T1000 (cell line): ENCODE measurements at regions not wholly inside any gene's neighbourhood (a gene's known extent, or its start where the extent isn't known, plus 50 kb on each side); places are given as distances from the start of the nearest gene placed in this dataset.

Experiments used
- DNase-seq: peaks from one replicate; lab custom pipeline; 2025; ENCODE audit warnings: mixed read lengths; lab: John Stamatoyannopoulos, UW

DNA sequence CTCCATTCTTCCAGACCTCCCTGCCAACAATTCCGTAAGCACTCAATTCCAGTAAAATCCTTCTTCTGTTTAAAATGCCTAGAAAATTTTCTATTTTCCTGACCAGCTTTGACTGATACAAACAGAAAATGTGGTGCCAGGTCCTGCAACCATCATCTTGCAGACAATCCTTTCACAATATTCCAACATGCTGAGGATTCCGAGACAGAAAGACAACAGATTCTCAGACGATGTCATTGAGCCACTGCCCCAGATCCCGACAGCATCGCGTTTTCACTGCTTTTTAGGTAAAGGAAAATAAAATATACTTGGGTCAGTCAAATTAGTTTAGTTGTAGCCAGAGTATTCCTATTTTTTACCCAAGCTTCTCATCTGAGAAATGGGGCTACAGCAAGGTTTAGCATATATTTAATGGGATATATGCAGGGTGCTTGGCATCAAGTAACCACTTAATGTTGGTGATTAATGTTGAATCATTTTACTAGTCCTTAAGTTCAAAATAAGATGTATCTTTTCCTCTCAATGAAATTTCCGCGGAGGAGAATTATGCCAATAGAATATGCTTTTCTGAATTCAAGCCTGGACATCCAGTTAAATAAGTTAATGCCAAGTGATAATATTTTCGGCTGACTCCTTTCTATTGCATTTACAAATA lies 866.6 kb downstream of the SLC4A3 start:
- DNase-seq, result no peak

DNA sequence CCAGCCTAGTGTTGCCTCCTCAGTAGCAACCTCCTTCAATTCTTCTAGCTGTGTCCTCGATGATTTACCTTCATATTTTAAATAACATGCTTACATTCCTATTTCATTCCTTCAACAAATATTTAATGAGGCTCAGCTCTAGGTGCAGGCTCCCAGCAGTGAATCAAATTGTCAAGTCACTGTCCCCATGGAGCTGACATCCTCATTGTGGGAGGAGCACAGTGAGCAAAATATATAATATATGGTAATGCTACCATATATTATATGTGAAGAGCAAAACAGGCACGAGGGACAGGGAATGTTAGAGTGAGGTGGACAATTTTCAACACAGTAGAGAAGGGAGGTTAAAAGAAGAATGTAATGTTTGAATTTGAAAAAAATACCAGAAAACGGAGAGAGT lies 869.1 kb downstream of the SLC4A3 start:
- no peak for DNase-seq

DNA sequence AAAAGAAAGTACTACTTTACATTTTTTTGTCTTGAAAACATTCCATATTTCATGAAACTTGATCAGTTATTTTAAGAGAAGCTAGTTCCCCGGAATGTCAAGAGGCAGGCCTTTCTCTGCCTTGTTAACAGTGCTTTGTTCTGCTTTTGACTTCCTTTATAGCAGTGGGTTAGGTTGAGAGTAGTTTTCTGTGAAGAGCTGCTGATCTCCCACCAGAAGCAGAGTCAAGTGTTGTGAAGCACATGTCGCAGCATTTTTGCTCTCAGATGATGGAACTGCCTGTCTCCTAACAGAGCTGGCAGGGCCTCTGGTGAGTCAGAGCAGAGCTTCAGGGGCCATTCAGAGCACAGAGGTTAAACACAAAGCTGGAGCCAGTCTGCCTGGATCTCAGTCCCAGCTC lies 871.8 kb downstream of the SLC4A3 start:
- no peak for DNase-seq

DNA sequence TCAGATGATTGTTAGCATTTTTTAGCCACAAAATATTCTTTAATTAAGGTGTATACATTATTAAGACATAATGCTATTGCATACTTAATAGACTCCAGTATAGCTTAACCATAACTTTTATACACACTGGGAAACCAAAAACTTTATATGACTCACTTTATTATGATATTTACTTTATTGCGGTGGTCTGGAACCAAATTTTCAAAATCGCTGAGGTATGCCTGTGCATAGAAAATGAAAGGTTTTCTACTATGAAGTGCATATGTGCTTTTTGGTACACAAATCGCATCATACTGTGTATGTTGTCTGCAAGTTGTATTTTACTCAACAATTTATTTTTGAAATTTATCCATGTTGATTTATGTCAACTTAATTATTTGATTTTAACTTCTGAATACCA lies 875.1 kb downstream of the SLC4A3 start:
- no peak for DNase-seq

DNA sequence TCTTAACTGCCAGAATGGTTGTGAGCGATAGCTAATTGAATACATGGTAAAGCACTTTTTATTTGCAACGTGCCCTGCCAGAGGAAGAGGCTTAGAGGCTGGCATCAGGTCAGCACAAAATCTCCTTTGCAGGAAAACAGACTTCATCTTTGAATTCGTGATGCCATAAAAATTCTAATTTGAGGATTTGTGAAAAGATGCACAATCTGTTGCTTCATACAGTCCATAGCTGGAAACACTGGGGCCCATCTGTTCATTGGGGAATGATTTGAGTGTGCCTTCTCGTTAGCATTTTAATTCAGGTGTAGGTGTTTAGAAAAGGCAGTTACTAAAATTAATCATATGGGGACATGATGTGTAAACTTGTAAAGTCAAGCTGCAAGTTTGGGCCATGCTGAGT lies 876.0 kb downstream of the SLC4A3 start:
- DNase-seq, result no peak

DNA sequence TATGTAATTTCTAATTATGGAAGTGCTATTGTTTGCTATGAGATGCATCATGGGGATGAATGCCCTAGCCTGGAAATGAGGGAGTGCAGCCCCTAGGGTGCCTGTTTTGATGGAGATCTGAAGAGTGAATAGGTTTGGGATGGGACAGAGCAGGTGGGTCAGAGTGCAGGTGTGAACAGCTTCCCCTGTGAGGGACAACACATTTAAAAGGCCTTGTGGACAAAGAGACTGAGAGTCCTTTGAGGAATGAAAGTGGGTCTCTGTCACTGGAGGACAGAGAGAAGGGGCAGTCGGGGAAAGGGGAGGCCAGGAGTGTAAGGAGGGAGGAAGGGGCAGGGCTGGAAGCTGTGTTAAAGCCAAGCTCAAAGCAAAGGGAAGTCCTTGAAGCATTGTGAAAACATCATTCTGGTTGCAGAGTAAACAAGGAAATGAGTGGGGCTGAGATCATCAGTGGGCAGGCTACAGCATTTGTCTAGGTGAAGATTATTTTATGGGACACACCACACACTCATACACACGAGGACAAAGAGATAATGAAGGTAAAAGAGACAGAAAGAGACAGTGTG lies 877.6 kb downstream of the SLC4A3 start:
- DNase-seq, result no peak

DNA sequence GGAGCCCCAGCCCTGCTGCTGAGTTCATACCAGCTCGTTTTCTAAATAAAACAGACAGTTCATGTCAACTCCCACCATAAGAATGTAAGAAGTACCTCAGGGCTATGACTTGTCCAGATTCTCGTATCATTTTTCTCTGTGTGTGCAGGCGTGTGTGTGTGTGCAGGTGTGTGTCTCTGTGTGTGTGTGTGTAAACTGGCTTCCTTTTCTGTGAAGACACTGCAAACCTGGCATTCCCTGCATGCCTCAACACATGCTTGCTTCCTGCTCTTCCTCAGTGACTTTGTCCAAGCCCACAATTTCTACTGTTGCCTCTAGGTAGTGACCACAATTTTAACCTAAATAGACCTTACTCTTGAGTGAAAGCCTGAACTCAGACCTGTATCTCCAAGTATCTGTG lies 879.0 kb downstream of the SLC4A3 start:
- no peak for DNase-seq

DNA sequence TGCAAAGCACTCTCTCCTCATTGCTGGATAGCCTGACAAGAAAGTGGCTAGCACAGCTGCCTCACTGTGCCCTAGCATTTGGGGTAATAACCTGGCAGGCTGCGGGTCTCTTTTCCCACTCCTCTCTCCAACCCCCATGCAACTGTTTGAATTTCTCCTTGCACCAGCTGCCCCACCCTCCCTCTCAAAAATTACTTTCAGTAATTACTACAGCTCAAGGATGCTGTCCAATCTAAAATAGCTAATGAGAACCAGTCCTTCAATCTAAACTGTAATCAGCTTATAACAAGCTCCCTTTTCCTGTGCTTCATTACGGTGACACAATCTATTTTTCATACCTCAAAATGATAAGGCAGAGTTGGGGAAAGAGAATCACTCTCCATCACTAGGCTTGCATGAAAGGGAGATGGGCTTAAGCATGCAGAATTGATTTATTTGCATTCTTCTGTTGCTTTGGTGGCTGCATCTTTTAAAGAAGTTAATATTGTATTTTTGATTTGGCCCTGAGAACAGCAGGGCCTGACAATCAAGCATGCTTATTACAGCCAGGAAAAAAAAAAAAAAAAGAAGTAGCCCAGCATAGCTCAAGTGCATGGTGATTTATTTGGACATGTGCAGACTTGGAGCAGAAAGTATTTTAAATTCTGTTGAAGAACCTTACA lies 881.8 kb downstream of the SLC4A3 start:
- no peak for DNase-seq

DNA sequence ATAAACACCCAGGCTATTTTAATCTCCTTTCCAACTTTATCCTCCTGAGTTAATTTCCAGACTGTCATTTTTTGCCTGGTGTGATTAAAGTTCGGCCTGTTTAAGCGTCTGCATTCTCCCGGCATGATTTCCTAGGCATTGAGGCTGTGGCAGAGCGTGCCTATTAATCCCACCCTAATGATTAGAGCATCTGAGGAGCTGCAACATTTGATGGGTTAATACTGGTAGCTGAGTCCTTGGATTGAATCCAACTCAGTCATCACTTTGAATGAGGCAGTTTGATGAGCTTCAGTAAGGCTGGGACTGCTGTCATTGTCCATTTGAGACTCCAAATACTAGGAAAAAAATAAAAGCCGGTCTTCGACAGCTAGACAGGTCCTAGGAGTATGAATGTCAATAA lies 882.5 kb downstream of the SLC4A3 start:
- DNase-seq, result no peak

DNA sequence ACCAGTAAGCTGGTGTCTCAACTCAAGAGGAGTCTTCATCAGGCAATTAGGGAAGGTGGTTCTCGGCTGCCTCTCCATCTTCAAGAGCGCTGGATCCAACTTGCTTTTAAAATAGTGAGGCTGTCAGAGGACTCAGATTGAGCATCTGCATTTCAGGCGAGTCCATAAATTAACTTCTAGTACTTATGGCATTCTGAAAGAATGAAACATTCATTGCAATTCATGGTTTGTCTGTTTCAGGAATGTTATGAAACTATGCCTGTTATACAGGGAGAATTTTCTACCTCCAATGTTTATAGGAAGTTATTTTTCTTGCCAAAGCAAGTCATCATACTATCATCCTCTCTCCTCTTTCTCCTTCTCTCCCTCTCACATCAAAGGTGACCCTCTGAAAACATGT lies 883.2 kb downstream of the SLC4A3 start:
- no peak for DNase-seq

DNA sequence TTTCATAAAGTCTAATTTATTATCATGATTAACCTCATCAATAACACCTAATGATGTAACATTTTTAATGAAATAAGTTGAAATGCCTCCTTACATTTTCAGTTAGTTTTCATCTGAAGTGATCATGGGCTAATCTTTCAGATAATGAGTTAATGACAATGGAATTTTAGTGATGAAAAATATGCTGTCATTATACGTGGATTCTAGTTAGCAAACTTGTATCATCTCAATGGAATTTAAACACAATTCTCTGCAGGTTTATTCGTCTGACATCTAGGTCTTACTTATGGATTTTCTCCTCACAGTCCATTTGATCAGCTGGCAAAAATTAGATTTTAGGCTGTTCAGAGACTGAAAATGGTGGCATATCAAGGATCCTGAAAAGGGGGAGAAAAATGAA lies 885.0 kb downstream of the SLC4A3 start:
- no peak for DNase-seq

DNA sequence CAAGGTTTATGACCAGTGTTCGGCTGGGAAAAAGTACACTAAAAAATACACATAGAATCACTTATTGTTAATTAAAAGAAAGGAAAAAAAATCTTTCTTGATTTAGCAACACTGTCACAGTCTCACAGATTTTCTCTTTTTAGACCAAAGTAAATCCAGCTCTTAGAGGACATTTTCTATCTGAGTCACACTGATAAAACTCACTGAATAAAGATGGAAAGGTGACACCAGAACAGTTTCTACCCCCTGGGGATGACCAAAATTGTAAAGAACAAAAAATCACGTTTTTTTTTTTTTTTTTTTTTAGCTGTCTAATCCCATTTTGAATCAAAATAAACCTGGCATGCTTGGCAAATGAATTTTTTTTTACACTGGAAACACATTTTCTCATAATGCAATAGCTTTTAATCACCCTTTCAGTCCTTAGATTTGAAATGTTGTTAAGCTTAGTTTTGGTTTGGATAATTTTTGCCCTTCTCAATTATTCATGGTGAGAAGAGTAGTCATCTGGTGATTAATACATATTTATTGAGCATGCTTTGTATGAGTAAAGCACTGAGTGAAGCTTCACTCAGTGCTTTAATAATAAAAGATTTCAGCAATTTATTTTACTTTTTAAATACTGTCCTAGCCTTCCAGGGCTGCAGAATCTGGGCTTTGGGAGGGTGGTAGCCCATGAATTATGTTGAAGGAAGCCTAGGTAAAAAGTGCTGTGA lies 886.3 kb downstream of the SLC4A3 start:
- no peak for DNase-seq

DNA sequence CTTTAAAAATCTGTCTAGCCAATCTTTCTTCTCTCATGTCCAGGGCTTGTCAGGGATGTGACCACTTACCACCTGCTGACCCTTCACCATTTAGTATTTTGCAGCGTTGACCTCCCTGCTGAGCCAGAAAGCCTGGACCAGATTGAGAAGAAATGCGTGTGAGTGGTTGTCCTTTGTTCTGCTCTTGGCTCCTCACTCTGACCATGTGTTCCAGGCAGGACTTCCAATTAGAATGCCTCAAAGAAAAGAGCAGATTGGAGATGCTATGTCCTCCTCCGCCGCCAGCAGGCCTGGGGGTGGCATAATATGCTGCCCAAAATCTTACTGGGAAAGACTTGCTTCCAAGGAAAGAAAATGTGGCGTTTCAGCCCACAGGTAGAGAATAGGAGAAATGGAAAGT lies 894.1 kb downstream of the SLC4A3 start:
- DNase-seq, result no peak

DNA sequence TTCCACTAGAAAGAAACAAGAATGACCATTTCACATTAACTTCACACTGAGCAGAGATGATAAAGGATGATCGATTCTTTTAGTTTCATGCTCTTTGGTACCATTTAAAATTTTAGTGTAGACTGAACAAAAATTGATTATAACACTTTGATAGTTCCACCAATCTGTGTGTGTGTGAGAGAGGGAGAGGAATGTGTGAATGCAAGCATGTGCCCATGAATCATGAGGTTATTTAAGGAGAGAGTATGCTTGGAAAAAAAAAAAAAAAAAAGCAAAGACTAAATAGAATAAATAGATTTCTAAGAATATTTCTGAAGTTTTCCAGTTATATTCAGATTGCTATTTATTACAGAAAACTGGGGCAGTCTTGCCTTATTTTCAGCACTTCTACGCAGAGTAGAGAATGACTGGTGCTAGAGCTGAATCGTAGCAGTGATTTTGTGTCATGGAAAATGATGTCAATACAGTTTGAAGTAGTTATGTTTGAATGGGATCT lies 900.8 kb downstream of the SLC4A3 start:
- no peak for DNase-seq

DNA sequence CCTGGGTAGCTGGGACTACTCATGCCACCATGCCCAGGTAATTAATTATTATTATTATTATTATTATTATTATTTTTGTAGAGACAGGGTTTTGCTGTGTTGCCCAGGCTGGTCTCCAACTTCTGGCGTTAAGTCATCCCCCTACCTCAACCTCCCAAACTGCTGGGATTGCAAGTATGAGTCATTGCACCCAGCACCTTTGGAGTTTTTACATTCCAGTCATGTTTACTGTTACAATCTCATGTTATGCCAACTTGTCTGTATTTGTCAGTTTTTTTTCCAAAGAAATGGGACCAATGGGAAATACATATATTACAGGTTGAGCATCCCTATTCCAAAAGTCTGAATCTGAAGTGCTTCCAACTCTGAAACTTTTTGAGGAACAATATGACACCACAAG lies 903.8 kb downstream of the SLC4A3 start:
- no peak for DNase-seq

DNA sequence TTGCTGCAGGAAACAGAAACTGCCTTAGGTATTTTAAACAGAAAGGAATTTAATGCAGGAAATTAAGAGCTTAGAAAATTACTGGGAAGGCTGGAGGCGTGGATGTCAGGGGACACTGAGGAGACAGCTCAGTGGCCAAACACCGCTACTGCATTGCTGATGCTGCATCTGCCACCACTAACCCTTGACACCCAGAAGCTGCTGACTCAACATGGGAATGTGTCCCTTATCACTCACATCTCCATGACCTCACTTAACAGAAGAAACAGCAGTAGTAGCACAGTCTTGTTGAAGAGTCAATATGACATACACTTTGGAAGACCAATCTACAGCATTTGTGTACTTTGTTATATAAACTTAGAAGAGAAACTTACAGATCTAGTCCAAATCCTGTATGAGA lies 906.1 kb downstream of the SLC4A3 start:
- DNase-seq, result peak; percentile 55

DNA sequence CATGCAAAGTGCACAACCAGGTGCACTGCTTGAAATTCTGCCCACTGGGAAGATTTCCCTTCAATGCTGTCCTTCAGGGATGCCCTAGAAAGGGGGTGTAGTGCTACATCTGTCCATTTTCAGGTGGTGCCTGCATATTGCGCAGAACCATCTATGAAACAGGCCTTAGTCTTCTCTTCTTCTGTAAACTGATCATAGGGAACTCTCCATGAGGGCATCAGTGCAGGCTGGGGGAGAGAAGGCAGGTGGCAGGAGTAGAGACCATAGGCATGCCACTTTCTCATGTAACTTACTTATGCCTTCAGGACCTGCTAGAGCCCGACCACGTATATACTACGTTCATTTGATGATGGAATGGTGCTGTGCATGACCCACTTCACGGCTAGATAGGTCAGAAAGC lies 912.1 kb downstream of the SLC4A3 start:
- DNase-seq, result no peak

DNA sequence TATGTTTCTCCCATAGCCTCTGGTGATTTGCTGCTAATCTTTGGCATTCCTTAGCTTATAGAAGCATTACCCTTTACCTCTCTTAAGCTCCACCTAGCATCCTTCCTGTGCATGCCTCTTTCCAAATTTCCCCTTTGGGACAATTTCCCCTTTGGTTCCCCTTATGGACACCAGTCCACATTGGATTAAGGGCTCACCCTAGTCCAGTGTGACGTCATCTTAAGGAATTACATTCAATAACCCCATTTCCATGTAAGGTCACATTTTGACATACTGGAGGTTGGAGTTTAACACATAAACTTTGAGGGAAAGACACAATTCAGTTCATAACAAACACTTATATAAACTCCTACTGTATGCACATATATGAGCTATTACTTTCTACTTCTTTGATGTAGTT lies 916.6 kb downstream of the SLC4A3 start:
- DNase-seq, result no peak

DNA sequence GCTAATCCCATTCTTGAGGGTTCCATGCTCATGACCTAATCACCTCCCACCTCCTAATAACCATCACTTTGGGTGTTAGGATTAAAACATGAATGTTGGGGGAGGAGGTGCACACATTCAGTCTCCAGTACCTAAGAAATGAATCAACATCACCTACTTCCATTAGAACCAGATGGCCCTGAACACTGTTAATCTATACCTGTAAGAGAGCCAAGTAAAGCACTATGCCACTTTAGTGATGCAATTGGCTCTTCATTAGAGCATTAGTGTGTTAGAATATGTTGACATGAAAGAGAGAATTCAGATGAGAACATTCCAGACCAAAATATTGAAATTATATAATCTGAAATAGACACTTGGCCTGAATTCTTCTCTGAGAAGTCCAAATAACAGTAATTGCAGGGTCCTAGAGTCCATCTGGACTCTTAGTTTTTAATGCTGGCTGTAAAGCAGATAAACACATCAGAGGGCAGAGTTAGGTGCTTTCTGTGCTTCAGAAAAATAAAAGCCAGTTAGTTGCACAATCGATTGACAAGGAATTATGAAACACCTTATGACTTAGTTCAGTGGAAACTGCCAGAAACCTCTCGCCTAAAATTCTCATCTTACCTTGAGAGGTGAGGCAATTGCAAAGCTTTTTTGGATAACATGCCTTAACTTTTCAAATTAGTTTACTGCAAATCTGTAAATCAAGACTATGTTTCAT lies 923.7 kb downstream of the SLC4A3 start:
- no peak for DNase-seq

DNA sequence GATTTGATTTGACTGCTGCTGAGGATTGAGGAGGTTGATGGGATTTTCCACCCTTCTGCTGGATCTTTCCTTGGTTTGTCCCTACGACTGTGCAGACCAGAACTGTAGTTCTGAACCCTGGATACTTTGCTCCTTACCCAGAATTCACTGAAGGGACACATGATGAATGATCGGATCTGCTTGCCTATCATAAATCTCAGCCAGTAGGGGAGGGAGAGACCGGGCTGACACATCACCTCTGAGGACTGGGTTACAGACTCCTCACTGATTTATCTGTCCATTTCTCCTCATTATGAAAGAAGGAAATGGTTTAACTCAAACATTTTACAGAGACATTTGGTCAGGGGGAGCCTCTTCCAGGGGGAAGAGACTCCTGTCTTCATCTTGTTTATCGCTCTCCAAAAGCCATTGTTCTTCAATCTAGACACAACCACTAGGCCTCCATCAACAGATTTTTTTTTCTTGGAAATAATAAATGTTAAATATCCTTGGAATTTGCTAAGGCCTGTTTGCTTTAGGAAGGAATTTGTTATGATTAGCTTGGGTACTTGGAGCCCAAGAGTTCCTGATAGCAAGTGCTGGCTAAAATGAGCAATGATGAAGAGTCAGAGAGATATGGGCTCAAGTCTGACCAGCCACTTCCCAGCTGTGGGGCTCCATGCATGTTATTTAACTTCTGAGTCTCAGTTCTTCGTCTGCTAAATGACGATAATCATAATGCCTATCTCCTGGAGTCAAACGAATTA lies 925.5 kb downstream of the SLC4A3 start:
- no peak for DNase-seq

DNA sequence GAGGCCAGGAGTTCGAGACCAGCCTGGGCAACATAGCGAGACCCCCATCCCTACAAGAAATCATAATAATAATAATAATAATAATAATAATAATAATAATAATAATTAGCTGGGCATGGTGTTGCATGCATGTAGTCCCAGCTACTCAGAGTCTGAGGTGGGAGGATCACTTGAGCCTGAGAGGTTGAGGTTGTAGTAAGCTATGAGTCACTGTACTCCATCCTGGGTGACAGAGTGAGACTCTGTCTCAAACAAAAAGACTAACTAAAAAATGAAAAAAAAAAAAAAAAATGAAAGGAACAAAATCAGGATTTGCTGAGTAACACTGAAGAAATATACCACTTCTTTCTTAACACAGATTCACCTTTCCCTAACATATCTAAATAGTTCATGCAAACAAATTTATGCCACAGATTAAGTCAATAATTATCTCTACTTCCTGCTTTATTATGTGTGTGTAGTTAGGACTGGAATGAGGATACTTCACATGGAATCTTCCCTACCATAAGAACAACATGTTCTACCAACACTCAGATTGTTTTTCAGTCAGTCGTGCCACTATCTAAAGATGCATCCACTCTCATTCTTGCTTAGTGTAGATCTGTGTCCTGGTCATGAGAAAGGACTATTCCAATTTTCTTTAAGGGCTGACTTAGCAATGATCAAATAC lies 928.7 kb downstream of the SLC4A3 start:
- no peak for DNase-seq
